Tibial nerve (tissue), 4 donors: ENCODE measurements at regions not wholly inside any gene's neighbourhood (a gene's known extent, or its start where the extent isn't known, plus 50 kb on each side); places are given as distances from the start of the nearest gene placed in this dataset.
"Not testable (repeated sequence)": the region's sequence is repeated elsewhere in the genome, so short reads cannot be mapped to it uniquely, and the experiment has no call there.

ENCODE experiments used
- DNase-seq, 2 donors: peaks; one replicate each; pipeline ENCODE4 v3.0.0-alpha.2; 2019; ENCODE audit warnings: low spot score in 2 of 2
- H3K27ac ChIP-seq, 4 donors: fragments of 200-600 bp; sonication (generic) in 3 of 4; one replicate each; pipeline ENCODE4 v1.5.1; 2017 to 2019; ENCODE audit warnings: mild to moderate bottlenecking in 1 of 4
- H3K27me3 ChIP-seq, 2 donors: fragments of 200-600 bp; sonication (generic) in 1 of 2; one replicate each; pipeline versions ENCODE4 v1.5.1 to v1.6.0; 2017 to 2019
- H3K36me3 ChIP-seq, 3 donors: fragments of 200-600 bp; sonication (generic); one replicate each; pipeline ENCODE4 v1.5.1; 2018 to 2019
- H3K4me1 ChIP-seq, 4 donors: fragments of 200-600 bp; sonication (generic) in 3 of 4; one replicate each; pipeline ENCODE4 v1.5.1; 2017 to 2019
- H3K4me3 ChIP-seq, 4 donors: fragments of 200-600 bp; sonication (generic) in 3 of 4; one replicate each; pipeline ENCODE4 v1.5.1; 2017 to 2019; ENCODE audit warnings: mild to moderate bottlenecking in 1 of 4, moderate library complexity in 1 of 4
- H3K9me3 ChIP-seq, 4 donors: fragments of 200-600 bp; sonication (generic) in 3 of 4; one replicate each; pipeline ENCODE4 v1.5.1; 2017 to 2019
- EP300 ChIP-seq, 2 donors: sonication (generic); formaldehyde crosslinking; IDR thresholded peaks; one replicate each; pipeline ENCODE4 v1.6.1; 2017; ENCODE audit warnings: antibody characterized with exemption in 2 of 2, mild to moderate bottlenecking in 1 of 2
- POLR2A ChIP-seq, 2 donors: fragments of 450-650 bp; IDR thresholded peaks; one replicate each; pipeline ENCODE4 v1.6.1; 2017; ENCODE audit warnings: antibody characterized with exemption in 2 of 2, mild to moderate bottlenecking in 2 of 2, moderate library complexity in 2 of 2
- WGBS, 2 donors: methylation state at CpG; one replicate each; pipeline ENCODE4 v1.1.5; 2018; 5-methylcytosine and 5-hydroxymethylcytosine counted together
- TF ChIP-seq, protein P1 (sequence below), 5 experiments: fragments of 200-600 bp in 3 of 5; fragments of 450-650 bp in 2 of 5; sonication (generic) in 3 of 5; IDR thresholded peaks; one replicate each; pipeline ENCODE4 v1.5.1; 2016 to 2019; ENCODE audit warnings: antibody characterized with exemption in 5 of 5, mild to moderate bottlenecking in 3 of 5, moderate library complexity in 2 of 5

DNA sequence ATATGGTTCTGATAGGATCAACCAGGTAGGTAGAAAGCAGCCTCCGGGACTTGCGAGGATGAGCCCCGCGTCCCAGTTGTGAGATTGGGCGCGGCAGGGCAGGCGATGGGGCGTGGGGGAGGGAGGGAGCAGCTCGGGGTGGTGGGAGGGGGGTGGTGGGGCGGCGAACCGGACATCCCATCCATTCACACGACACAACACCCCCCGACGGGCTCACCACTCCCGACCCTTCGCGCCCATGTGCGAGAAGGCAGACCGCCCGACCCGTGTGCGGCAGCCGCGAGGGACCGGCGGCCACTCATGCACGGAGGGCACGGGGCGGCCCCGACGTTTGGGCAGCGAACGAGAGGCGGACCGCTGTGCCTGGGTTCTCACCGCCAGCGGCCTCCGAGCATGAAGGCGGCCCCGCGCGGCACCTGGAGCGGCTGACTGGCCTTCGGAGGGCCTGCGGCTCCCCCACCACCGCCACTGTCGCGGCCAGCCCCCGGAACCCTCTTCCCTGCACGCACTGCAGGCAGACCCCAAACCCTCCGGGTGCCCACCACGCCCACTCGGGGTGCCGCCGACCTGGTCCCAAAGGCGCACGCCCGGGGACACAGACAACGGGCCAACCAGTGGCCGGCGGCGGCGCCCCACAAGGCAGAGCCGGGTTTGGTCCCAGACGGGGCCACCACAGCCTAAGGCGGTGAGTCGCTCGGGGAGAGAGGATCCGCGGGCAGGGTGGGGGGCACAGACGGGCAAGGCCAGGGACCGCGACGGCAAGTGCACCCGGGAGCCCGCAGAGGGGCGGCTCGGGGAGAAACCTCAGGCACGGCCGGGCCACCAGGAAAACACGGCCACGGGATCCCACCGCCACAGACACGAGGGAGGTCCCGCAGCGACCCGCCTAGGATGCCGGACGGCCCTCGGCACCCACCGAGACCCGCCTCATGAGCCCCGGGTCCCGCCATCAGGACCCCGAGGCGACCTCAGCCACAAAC lies 769.2 kb upstream of the DEFB115 start:
- TF ChIP-seq, protein P1, sequence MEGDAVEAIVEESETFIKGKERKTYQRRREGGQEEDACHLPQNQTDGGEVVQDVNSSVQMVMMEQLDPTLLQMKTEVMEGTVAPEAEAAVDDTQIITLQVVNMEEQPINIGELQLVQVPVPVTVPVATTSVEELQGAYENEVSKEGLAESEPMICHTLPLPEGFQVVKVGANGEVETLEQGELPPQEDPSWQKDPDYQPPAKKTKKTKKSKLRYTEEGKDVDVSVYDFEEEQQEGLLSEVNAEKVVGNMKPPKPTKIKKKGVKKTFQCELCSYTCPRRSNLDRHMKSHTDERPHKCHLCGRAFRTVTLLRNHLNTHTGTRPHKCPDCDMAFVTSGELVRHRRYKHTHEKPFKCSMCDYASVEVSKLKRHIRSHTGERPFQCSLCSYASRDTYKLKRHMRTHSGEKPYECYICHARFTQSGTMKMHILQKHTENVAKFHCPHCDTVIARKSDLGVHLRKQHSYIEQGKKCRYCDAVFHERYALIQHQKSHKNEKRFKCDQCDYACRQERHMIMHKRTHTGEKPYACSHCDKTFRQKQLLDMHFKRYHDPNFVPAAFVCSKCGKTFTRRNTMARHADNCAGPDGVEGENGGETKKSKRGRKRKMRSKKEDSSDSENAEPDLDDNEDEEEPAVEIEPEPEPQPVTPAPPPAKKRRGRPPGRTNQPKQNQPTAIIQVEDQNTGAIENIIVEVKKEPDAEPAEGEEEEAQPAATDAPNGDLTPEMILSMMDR (IDR thresholded peaks at IDR 0.05), result no peak
- no peak for TF ChIP-seq EP300 (IDR thresholded peaks at IDR 0.05)
- TF ChIP-seq POLR2A (IDR thresholded peaks at IDR 0.05), result no peak
- Histone ChIP-seq H3K27me3 (no peaks in the 10 kb centered on the region), H3K36me3 (no peaks in the 10 kb centered on the region), H3K4me3 (no peak overlapping the region), H3K9me3 (peaks cover 0 to 73% (median 0%) of the 10 kb centered on the region in 4 donors), H3K27ac (no peak overlapping the region), H3K4me1 (no peaks in the 10 kb centered on the region)
- DNase-seq, result no peak
- WGBS, 2 donors, result 53 to 78% methylated on average over 41 to 78 of the region's 97 CpGs

DNA sequence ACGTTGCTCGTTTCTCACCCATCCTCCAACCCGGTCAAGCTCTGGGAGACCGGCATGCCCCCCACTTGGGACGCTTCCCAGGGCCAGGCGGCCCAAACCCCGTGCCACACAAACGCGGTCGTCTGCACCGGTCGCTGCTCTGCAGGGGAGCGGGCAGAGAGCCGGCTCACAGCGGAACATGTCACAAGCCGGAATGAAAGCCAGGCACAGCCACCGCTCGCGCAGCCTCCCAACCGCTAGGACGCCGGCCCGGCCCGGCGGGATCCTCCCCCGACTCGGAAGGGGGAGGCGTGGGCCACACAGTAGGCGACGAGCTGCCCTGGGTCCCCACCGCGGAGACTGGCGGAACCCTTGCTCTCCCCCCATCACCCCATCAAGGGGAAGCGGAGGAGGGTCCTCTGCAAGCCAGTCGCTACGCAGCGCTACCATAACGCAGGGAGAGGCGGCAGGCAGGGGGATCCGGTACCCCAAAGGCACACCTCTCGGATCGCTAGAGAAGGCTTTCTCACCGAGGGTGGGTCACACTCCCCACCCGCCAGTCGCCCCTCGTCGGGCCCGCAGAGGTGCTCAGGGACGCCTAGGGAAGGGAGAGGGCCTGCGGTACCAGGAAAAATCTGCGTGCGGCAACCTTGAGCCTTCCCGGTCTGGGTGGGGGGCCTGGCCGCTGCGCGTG lies 768.4 kb upstream of the DEFB115 start:
- DNase-seq, result no peak
- WGBS, 2 donors, result 18 to 81% methylated on average over 21 to 23 of the region's 56 CpGs

DNA sequence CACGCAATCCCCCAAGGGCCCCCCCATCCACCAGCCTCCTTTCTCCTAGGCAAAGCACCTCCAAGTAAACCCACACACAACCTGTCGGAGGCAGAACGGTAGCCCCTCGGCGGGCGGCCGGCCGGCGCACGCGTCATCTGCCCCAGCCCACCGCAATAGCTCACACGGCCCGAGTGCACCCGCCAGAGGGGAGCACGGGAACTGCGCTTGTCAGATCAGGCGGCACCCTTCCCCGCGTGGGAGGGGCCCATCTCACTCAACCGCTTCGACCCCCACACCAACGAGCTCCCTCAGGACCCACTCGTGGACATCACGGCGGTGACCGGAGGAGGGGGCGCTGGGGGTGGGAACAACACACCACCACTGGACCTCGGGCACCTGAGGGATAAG lies 767.9 kb upstream of the DEFB115 start:
- DNase-seq, result no peak
- Histone ChIP-seq H3K36me3 (no peaks in the 10 kb centered on the region), H3K4me1 (no peaks in the 10 kb centered on the region), H3K27me3 (no peaks in the 10 kb centered on the region), H3K9me3 (peaks cover 0 to 65% (median 0%) of the 10 kb centered on the region in 4 donors), H3K4me3 (no peak overlapping the region), H3K27ac (no peak overlapping the region)
- WGBS, 2 donors, result 50 to 85% methylated on average over 5 to 29 of the region's 29 CpGs
- TF ChIP-seq POLR2A (IDR thresholded peaks at IDR 0.05), result no peak
- TF ChIP-seq, protein P1 (IDR thresholded peaks at IDR 0.05), result no peak
- no peak for TF ChIP-seq EP300 (IDR thresholded peaks at IDR 0.05)

More for the DNA sequence above, 768.4 kb upstream of the DEFB115 start:
- no peak overlapping the region for H3K4me3 ChIP-seq
- H3K4me1 ChIP-seq, result no peaks in the 10 kb centered on the region
- H3K27me3 ChIP-seq, result no peaks in the 10 kb centered on the region
- H3K27ac ChIP-seq, result no peak overlapping the region
- H3K36me3 ChIP-seq, result no peaks in the 10 kb centered on the region
- H3K9me3 ChIP-seq, result peaks cover 0 to 71% (median 0%) of the 10 kb centered on the region in 4 donors
- TF ChIP-seq EP300 (IDR thresholded peaks at IDR 0.05) (no peak), POLR2A (IDR thresholded peaks at IDR 0.05) (no peak)
- TF ChIP-seq, protein P1 (IDR thresholded peaks at IDR 0.05), result no peak

DNA sequence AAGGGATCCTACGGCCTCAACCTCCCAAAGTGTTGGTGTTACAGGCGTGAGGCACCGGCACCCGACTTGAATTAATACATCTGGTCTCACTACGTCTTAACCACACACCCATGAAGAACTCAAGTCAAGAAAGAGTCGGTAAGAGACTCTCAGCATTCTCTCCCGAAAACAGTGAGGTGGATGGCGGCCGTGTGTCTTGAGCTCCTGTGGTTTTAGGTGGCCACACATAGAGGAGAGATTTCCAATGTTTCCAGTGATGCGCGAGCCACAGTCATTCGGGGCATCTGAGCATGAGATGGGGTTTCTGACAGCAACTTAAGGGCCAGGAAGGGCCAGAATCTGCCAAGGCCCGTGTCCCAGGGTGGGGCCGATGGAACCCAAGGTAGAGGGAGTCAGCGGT lies 766.4 kb upstream of the DEFB115 start:
- WGBS, 2 donors, result 90 to 92% methylated on average over 15 of the region's 15 CpGs
- TF ChIP-seq EP300 (IDR thresholded peaks at IDR 0.05) (no peak), POLR2A (IDR thresholded peaks at IDR 0.05) (no peak)
- TF ChIP-seq, protein P1 (IDR thresholded peaks at IDR 0.05), result no peak
- no peak for DNase-seq
- no peaks in the 10 kb centered on the region for H3K27me3 ChIP-seq
- no peaks in the 10 kb centered on the region for H3K4me1 ChIP-seq
- no peak overlapping the region for H3K27ac ChIP-seq
- no peaks in the 10 kb centered on the region for H3K36me3 ChIP-seq
- H3K9me3 ChIP-seq, result peaks cover 0 to 51% (median 0%) of the 10 kb centered on the region in 4 donors
- H3K4me3 ChIP-seq, result no peak overlapping the region

DNA sequence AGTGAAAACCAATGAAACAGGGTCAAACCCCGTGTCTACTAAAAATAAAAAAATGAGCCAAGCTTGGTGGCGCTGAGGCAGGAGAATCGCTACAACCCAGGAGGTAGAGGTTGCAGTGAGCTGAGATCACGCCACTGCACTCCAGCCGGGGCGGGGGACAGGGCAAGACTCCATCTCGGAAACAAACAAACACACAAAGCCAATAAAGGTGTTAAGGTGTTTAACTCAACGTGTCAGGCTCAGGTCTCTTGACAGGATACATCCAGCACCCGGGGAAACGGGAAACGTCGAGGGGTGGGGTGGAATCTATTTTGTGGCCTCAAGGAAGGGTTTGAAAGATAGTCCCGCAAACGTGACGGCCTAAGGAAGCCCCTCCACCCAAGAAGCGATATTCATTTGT lies 760.8 kb upstream of the DEFB115 start:
- DNase-seq, H3K27me3 ChIP-seq, H3K9me3 ChIP-seq, H3K27ac ChIP-seq, H3K4me3 ChIP-seq, H3K36me3 ChIP-seq: not testable (repeated sequence)
- peaks cover 0 to 13% (median 0%) of the 10 kb centered on the region in 4 donors for H3K4me1 ChIP-seq
- 85 to 87% methylated on average over 16 of the region's 16 CpGs for WGBS, 2 donors

DNA sequence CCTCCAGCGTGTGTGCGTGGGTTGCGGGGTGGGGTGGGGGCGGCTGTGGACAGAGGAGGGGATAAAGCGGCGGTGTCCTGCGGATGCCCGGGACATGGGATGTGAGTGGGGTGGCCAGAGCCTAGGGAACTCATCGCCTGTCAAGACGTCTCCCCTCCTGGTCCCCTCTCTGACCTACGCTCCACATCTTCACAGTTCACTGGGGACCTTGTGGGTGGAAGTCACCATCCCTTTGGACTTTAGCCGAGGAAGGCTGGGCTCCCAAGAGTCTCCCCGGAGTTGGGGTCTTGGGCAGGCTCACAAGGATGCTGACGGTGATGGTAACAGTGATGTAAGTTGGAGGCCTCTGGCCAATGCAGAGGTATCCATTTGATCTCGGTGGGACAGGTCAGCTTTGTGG lies 760.3 kb upstream of the DEFB115 start:
- DNase-seq, H3K27ac ChIP-seq, H3K4me3 ChIP-seq, H3K9me3 ChIP-seq, H3K27me3 ChIP-seq, H3K36me3 ChIP-seq: not testable (repeated sequence)
- H3K4me1 ChIP-seq, result peaks cover 0 to 13% (median 0%) of the 10 kb centered on the region in 4 donors
- 90 to 94% methylated on average over 15 of the region's 15 CpGs for WGBS, 2 donors
